ENCODE measurements at regions not wholly inside any gene's neighbourhood (a gene's known extent, or its start where the extent isn't known, plus 50 kb on each side); places are given as distances from the start of the nearest gene placed in this dataset.

DNA sequence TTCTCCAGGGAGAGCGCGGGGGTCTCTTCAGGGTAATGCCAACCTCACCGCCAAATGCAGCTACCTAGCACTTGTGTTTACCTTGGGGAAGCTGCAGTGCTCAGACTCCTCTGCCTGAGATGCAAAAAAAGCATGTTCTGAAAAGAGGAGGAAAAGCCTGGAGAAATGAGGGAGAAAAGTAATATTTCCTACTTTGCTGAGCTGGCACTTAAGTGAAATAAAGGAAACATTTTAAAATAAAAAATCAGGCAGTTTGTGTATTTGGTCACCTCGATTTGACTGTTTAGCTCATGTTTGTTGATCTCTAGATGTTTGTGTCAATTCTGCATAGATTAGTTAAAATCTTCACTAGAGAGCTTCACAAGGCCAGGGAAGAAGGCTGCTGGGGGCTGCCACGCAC is 487.2 kb downstream of the QKI start:
- no peak for TF ChIP-seq REST (IDR thresholded peaks at IDR 0.05; ENCODE audit: insufficient read depth in 1 of 2, low read depth in 2 of 2, low read length in 2 of 2)
- no peak for TF ChIP-seq TAF1 (IDR thresholded peaks at IDR 0.05; ENCODE audit: borderline replicate concordance, insufficient read depth, low read length)
- TF ChIP-seq POLR2AphosphoS5 (IDR thresholded peaks at IDR 0.05; ENCODE audit: low read depth, low read length): no peak
